ENCODE measurements at regions not wholly inside any gene's neighbourhood (a gene's known extent, or its start where the extent isn't known, plus 50 kb on each side); places are given as distances from the start of the nearest gene placed in this dataset.

GRCh38 chr12:75807494-75807893 lies 224.1 kb downstream of the PHLDA1 start:
- TF ChIP-seq ZNF121 (CRISPR knock-in tag; IDR thresholded peaks at IDR 0.05) (no peak), CTCF (IDR thresholded peaks at IDR 0.05) (no peak), FOXJ3 (CRISPR knock-in tag; IDR thresholded peaks at IDR 0.05; ENCODE audit: borderline replicate concordance) (no peak), ARID4B (CRISPR knock-in tag; IDR thresholded peaks at IDR 0.05; ENCODE audit: borderline replicate concordance) (no peak)

Measured in WTC11 (cell line).